OCI-LY3 (cell line): ENCODE measurements at regions not wholly inside any gene's neighbourhood (a gene's known extent, or its start where the extent isn't known, plus 50 kb on each side); places are given as distances from the start of the nearest gene placed in this dataset.
"Not testable (repeated sequence)": the region's sequence is repeated elsewhere in the genome, so short reads cannot be mapped to it uniquely, and the experiment has no call there.

ENCODE experiments used
- EZH2phosphoT487 ChIP-seq: fragments of 200-600 bp; shearing (Covaris generic); IDR thresholded peaks from 2 replicates; pipeline ENCODE4 v1.6.1; 2018; ENCODE audit warnings: antibody characterized with exemption, mixed run types, low read depth
- TF ChIP-seq, protein P1 (sequence below): fragments of 200-600, 300-600 bp; sonication (generic); IDR thresholded peaks from 2 replicates; pipeline ENCODE4 v1.5.1; 2014; ENCODE audit warnings: antibody characterized with exemption, low read length, low read depth

DNA sequence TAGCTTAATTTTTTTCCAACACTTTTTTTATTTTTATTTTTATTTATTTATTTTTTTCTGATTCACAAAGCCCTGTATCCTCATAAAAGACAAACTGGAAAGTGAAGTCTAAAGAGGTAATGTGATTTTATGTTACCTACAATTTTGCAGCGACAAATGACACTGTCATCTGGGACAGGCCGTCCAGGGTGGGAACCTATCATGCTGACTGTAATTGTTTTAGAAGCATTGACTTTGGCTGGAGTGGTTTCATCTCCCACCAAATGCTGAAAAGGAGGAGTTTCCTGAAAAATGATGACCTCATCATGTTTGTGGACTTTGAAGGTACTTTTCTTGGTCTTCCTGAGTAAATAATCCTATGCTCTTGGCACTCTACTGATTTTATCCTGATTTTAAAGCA is 446.7 kb downstream of the FOXD4L4 start:
- TF ChIP-seq, protein P1, sequence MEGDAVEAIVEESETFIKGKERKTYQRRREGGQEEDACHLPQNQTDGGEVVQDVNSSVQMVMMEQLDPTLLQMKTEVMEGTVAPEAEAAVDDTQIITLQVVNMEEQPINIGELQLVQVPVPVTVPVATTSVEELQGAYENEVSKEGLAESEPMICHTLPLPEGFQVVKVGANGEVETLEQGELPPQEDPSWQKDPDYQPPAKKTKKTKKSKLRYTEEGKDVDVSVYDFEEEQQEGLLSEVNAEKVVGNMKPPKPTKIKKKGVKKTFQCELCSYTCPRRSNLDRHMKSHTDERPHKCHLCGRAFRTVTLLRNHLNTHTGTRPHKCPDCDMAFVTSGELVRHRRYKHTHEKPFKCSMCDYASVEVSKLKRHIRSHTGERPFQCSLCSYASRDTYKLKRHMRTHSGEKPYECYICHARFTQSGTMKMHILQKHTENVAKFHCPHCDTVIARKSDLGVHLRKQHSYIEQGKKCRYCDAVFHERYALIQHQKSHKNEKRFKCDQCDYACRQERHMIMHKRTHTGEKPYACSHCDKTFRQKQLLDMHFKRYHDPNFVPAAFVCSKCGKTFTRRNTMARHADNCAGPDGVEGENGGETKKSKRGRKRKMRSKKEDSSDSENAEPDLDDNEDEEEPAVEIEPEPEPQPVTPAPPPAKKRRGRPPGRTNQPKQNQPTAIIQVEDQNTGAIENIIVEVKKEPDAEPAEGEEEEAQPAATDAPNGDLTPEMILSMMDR, result not testable (repeated sequence)
- not testable (repeated sequence) for TF ChIP-seq EZH2phosphoT487
